ENCODE measurements at regions not wholly inside any gene's neighbourhood (a gene's known extent, or its start where the extent isn't known, plus 50 kb on each side); places are given as distances from the start of the nearest gene placed in this dataset.

DNA sequence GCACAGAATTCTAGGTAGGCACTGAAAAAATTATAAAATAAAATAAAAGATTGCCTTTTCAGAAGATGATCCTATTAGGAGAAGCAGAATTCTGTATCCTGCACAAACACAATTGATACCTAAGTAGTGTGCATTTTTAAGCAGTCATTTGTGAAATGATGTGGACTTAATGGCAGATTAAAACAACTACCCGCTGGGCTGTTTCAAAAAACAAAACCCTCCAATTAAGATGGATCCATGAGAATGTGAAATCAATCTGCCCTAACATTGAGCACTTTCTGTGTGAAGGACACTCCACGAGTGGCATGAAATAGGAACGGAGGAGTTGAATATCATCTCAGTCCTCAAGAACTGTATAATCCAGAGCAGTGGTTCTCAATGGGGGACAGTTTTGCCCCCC, 1012.8 kb upstream of the EEF2KMT start:
- ChIA-PET CTCF (no interaction called here), POLR2A (no interaction called here)
- TF ChIP-seq, protein P1, sequence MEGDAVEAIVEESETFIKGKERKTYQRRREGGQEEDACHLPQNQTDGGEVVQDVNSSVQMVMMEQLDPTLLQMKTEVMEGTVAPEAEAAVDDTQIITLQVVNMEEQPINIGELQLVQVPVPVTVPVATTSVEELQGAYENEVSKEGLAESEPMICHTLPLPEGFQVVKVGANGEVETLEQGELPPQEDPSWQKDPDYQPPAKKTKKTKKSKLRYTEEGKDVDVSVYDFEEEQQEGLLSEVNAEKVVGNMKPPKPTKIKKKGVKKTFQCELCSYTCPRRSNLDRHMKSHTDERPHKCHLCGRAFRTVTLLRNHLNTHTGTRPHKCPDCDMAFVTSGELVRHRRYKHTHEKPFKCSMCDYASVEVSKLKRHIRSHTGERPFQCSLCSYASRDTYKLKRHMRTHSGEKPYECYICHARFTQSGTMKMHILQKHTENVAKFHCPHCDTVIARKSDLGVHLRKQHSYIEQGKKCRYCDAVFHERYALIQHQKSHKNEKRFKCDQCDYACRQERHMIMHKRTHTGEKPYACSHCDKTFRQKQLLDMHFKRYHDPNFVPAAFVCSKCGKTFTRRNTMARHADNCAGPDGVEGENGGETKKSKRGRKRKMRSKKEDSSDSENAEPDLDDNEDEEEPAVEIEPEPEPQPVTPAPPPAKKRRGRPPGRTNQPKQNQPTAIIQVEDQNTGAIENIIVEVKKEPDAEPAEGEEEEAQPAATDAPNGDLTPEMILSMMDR (IDR thresholded peaks at IDR 0.05; ENCODE audit: low read depth, low read length), result no peak
- H3K27ac ChIP-seq (ENCODE audit: low read depth, low read length), result no peak overlapping the region
- H3K27me3 ChIP-seq (ENCODE audit: control insufficient read depth, insufficient read depth, low read length), result no peaks in the 10 kb centered on the region
- H3K4me3 ChIP-seq (ENCODE audit: low read depth, low read length), result no peak overlapping the region
- DNase-seq (ENCODE audit: low read depth, low spot score), result no peak
- peaks cover 16% of the 10 kb centered on the region; the same call in 1 of the 2 replicates for H3K9me3 ChIP-seq (ENCODE audit: control insufficient read depth, insufficient read depth, low read length)

DNA sequence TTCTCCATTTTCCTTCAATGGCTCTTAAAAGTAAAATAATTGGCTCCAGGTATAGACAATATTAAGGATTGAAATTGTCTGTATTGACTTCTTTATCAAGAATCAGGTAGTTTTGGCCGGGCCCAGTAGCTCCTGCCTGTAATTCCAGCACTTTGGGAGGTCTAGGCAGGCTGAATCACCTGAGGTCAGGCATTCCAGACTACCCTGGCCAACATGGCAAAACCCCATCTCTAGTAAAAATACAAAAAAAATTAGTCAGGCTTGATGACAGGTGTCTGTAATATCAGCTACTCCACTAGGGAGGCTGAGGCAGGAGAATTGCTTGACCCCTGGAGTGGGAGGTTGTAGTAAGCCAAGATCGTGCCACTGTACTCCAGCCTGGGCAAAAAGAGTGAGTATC, 1008.5 kb upstream of the EEF2KMT start:
- CTCF ChIA-PET, result no interaction called here
- POLR2A ChIA-PET, result no interaction called here
- Histone ChIP-seq H3K9me3 (ENCODE audit: control insufficient read depth, insufficient read depth, low read length) (peaks cover 23% of the 10 kb centered on the region), H3K4me3 (ENCODE audit: low read depth, low read length) (no peak overlapping the region), H3K27me3 (ENCODE audit: control insufficient read depth, insufficient read depth, low read length) (no peaks in the 10 kb centered on the region), H3K27ac (ENCODE audit: low read depth, low read length) (no peak overlapping the region)
- no peak for DNase-seq (ENCODE audit: low read depth, low spot score)
- TF ChIP-seq, protein P1 (IDR thresholded peaks at IDR 0.05; ENCODE audit: low read depth, low read length), result no peak

DNA sequence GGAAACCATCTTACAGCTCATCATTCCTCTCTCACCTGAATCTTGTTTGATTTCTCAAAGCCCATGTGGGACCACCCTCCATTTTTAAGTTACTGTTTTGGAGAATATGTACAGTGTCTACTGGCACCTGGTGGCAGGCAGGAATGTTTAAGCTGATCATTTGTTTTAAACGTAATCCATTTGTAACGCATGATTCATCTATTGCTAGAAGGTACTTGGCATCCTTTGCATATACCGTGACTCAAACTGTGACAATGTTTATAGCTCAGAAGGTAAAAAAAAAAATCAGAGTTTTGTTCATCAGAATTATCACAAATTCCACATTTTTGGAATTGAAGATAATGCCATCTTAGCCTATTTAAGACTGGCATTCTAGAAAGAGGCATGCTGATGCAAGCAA, 1007.5 kb upstream of the EEF2KMT start:
- H3K4me3 ChIP-seq (ENCODE audit: low read depth, low read length), result no peak overlapping the region
- H3K27me3 ChIP-seq (ENCODE audit: control insufficient read depth, insufficient read depth, low read length), result no peaks in the 10 kb centered on the region
- TF ChIP-seq, protein P1 (IDR thresholded peaks at IDR 0.05; ENCODE audit: low read depth, low read length), result no peak
- peaks cover 20% of the 10 kb centered on the region for H3K9me3 ChIP-seq (ENCODE audit: control insufficient read depth, insufficient read depth, low read length)
- no peak overlapping the region for H3K27ac ChIP-seq (ENCODE audit: low read depth, low read length)
- DNase-seq (ENCODE audit: low read depth, low spot score), result no peak
- CTCF ChIA-PET, result no interaction called here
- POLR2A ChIA-PET, result no interaction called here

DNA sequence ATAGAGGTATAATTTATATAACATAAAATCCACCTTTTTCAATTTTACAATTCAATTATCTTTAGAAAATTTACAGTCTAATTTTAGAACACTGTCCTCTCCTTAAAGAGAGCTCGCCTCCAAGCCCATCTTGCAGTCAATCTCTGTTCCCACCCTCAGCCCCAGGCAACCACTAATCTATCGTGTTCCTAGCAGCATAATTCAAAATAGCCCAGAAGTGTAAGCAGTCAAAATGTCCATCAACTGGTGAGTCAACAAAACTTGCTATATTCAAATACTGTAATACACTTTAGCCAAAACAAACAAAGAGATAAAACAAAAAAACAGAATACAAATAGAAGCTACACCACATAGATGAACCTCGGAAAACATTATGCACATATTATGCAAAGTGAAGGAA, 1006.8 kb upstream of the EEF2KMT start:
- ChIA-PET POLR2A (no interaction called here), CTCF (no interaction called here)
- Histone ChIP-seq H3K9me3 (ENCODE audit: control insufficient read depth, insufficient read depth, low read length) (peaks cover 22% of the 10 kb centered on the region), H3K27ac (ENCODE audit: low read depth, low read length) (no peak overlapping the region), H3K27me3 (ENCODE audit: control insufficient read depth, insufficient read depth, low read length) (no peaks in the 10 kb centered on the region), H3K4me3 (ENCODE audit: low read depth, low read length) (no peak overlapping the region)
- DNase-seq (ENCODE audit: low read depth, low spot score), result no peak
- TF ChIP-seq, protein P1 (IDR thresholded peaks at IDR 0.05; ENCODE audit: low read depth, low read length), result no peak

DNA sequence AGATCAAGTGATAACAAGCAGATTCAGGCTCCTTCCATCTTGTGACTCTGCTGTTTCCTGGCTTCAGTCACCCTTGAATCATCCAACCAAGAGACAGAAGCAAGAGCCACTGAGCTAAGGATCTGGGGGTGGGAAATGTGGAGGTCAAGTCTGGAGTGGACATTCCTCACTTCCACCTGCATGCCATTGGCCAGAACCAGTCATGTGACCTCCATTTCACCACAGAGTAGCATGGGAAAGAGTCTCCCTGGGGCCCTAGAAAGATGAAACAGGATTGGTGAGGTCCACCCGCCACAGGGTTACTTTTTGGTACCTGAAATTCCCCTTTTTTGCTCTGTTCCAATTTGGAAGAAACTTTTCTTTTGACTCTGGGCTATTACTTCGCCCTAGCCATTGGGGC, 1006.0 kb upstream of the EEF2KMT start:
- H3K27ac ChIP-seq (ENCODE audit: low read depth, low read length), result no peak overlapping the region
- no peaks in the 10 kb centered on the region for H3K27me3 ChIP-seq (ENCODE audit: control insufficient read depth, insufficient read depth, low read length)
- ChIA-PET CTCF (no interaction called here), POLR2A (no interaction called here)
- peaks cover 25% of the 10 kb centered on the region for H3K9me3 ChIP-seq (ENCODE audit: control insufficient read depth, insufficient read depth, low read length)
- TF ChIP-seq, protein P1 (IDR thresholded peaks at IDR 0.05; ENCODE audit: low read depth, low read length), result no peak
- DNase-seq (ENCODE audit: low read depth, low spot score), result no peak
- H3K4me3 ChIP-seq (ENCODE audit: low read depth, low read length), result no peak overlapping the region
